Putamen (tissue), 1 donor: ENCODE measurements at regions not wholly inside any gene's neighbourhood (a gene's known extent, or its start where the extent isn't known, plus 50 kb on each side); places are given as distances from the start of the nearest gene placed in this dataset.
"Not testable (repeated sequence)": the region's sequence is repeated elsewhere in the genome, so short reads cannot be mapped to it uniquely, and the experiment has no call there.

Experiments used
- DNase-seq: peaks from one replicate; pipeline ENCODE4 v3.0.0-alpha.2; 2016; ENCODE audit warnings: low spot score

DNA sequence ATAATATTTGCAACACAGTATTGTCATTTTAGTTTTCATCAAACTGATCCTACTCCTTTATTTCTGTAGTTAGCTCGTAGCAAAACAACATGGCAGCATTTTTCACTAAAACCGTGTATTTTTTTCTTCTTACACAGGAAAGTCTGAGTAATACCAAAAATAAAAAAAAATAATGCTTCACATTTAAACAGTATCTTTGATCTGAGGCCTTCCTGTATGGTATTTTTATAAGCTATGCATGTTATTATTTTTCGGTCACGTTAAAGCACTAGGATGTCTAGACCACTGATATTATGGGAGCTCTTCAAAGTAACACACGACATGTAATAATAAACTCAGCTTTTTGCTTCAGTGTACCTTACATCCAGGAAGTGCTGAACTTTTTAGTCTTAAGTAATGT is 94.1 kb upstream of the SRD5A3 start:
- DNase-seq = no peak

DNA sequence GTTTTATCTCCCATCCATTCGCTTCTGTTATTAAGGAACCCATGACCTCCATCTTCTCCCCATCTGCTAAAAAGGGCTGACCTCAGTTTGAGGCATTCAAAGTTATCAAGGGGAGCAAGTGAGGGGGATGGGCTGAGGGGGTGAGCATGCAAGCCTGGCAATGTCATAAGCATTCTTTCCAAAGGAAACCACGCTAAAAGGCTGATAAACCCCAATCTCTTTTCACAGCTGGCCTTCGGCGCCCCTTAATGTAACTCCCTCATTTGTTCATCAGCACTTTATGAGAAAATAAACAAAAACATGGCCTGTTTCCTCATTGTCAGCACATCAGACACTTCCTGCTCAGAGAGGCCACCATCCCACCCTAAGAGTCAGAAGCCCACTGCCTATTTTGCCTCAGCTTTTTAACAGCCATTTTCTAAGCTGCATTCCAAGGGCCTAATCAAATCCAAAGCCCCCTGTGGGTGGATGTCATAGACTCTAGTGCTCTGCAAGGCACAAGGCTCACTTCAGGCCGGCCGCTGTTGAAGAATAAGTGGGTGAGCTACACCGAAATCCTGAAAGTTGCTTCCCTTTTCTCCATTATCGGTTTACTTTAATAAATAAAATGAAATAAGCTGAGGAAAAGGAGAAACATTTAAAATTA is 92.0 kb upstream of the SRD5A3 start:
- DNase-seq = no peak

DNA sequence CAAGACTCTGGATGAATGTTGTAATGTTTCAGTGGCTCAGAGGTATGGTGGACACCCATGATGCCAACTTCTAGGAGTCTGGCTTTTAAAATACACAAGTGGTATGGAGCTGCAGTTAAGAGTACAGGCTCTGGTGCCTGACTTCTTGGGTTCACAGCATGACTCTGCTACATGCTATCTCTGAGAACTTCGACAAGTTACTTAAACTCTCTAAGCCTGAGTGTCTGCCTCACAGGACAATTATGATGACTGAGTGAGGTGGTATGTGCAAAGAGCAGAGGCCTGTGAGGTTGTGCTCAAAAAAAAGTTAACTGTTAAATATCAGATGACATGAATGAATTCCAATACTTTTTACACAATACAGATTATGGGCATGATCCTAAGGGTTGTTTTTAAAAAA is 90.9 kb upstream of the SRD5A3 start:
- DNase-seq = no peak

- DNase-seq = no peak
These were observed 89.3 kb upstream of the SRD5A3 start for GRCh38 chr4:55256787-55257186.

GRCh38 chr4:55258152-55258865 is 87.7 kb upstream of the SRD5A3 start:
- no peak for DNase-seq

DNA sequence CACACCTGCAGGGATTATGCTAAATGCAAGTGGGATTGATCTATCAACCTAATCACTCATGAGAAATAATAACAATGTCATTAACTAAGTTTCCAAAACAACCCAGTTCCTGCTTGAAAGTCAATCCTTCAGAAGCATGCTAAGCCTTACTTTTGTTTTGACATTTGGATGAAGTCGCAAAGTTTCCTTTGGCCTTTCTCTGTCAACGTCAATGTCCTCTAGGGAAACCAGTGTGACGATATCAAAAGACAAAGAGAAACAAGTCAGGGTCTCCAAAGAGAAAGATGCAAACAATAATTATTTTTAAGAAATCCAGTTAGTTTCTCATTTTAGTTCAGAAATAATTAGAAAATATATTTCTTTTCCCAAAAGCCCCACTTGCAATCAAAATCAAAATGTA is 86.7 kb upstream of the SRD5A3 start:
- no peak for DNase-seq

- no peak for DNase-seq
These were observed 76.6 kb upstream of the SRD5A3 start for GRCh38 chr4:55269470-55269869.

DNA sequence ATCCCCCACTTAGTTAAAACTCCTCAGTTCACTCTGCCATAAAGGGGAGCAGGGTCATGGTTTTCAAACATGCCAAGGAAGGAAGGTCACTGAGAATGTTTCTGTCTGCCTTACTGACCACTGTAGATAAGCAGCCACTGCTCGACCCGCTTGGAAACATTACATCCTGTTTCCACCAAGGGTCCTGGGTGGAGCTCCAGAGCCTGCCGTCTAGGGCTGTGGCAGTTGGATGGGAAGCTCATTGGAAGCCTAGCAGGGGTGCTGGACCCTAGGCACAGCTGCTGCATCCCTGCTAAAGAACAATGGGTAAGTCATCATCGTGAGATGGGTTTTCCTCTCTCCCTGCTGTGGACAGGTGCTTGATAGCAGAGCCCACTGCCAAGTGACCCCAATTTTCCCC is 76.0 kb upstream of the SRD5A3 start:
- no peak for DNase-seq

- DNase-seq = no peak
These were observed 75.6 kb upstream of the SRD5A3 start for GRCh38 chr4:55270481-55270880.

GRCh38 chr4:55272102-55272501 is 73.9 kb upstream of the SRD5A3 start:
- no peak for DNase-seq

- DNase-seq = no peak
These were observed 73.5 kb upstream of the SRD5A3 start for GRCh38 chr4:55272589-55272988.

GRCh38 chr4:55277011-55277410 is 69.0 kb upstream of the SRD5A3 start:
- no peak for DNase-seq

DNA sequence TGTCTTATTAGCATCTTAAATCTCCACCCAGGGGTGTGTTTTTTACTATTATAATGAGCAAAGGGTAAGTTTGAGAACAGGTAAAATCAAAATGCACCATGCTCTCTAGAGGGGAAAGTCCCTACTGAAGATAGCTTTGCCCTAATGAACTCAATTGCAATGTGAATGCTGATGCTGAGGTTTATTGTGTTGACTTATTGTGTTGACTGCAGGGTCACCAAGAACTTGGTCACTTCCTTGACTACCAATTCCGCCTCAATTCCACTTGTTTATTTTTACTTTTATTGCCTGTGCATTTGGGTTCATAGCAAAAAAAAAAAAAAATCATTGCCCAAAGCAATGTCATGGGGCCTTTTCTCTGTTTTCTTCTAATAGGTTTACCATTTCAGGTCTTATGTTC is 67.7 kb upstream of the SRD5A3 start:
- DNase-seq = no peak

DNA sequence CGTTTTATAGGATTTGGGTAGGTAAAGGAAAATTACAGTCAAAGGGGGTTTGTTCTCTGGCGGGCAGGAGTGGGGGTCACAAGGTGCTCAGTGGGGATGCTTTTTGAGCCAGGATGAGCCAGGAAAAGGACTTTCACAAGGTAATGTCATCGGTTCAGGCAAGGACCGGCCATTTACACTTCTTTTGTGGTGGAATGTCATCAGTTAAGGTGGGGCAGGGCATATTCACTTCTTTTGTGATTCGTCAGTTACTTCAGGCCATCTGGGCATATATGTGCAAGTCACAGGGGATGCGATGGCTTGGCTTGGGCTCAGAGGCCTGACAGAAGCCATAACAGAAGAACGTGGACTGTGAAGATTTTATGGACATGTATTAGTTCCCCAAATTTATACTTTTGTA is 65.6 kb upstream of the SRD5A3 start:
- not testable (repeated sequence) for DNase-seq

- not testable (repeated sequence) for DNase-seq
These were observed 64.8 kb upstream of the SRD5A3 start for GRCh38 chr4:55281118-55281683.

DNA sequence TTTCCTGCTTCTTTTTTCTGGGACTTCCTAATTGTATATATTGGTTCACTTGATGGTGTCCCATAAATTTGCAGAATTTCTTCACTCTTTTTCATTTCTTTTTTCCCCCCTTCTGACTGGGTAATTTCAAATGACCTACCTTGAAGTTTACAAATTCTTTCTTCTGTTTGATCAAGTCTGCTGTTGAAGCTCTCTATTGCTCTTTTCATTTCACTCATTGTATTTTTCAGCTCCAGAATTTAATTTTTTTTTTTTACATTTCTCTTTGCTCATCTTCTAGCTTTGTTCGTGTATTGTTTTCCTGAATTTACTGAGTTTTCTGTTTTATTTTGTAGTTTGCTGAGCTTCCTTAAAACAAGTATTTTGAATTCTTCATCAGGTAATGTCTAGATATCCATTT is 61.7 kb upstream of the SRD5A3 start:
- DNase-seq = no peak

DNA sequence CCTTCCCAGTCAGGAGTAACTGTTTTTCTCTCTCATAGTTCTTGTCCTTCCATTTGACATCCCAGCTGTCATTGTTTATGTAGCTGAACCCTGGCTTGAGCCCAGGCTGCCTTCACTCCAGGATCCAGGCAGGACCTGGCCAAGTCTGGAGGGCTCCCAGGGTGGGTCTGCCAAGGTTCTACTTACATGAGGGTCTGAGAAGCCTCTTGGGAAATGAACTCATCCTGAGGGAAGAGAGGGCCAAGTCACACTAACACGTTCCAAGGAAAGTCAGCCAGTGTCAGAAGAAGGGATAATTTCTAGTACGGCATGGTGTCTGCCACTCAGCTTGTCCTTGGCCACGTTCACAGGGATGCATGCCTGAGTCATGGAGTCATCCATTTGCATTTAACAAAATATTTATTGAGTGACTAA is 54.8 kb upstream of the SRD5A3 start:
- no peak for DNase-seq

DNA sequence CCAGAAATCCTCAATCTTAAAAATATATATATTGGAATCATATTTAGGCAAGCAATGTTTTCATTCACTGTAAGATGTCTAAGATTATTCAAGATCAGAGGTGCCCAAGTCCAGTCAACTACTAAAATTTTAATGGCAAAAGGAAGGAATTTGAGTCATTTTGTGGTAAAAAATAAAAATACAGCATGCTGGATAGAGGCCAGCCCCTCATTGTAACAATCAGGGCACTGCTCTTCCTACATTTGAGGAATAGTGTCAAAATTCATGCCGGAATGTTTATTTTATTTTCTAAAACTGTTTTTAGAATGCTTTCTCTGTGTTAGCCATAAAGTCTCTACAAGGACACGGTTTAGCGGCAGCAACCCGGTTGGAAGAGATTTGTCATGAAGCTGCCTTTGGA is 49.9 kb upstream of the SRD5A3 start:
- no peak for DNase-seq
